GM10248 (cell line): ENCODE measurements at regions not wholly inside any gene's neighbourhood (a gene's known extent, or its start where the extent isn't known, plus 50 kb on each side); places are given as distances from the start of the nearest gene placed in this dataset.
"Not testable (repeated sequence)": the region's sequence is repeated elsewhere in the genome, so short reads cannot be mapped to it uniquely, and the experiment has no call there.

Source experiments
- CTCF ChIA-PET: fragments of 300-600 bp; sonication (Branson Sonifier 250); formaldehyde crosslinking; extraction: SDS; loops from one replicate; lab custom pipeline; 2021; ENCODE audit warnings: antibody characterized with exemption; lab: Yijun Ruan, JAX
- POLR2A ChIA-PET: fragments of 350-650 bp; sonication (Branson Sonifier 250); formaldehyde crosslinking; extraction: SDS; loops from one replicate; lab custom pipeline; 2020; ENCODE audit warnings: antibody characterized with exemption; lab: Yijun Ruan, JAX
- DNase-seq: peaks from one replicate; pipeline ENCODE4 v3.0.0; 2012; ENCODE audit errors: extremely low spot score

- POLR2A ChIA-PET, DNase-seq, CTCF ChIA-PET: not testable (repeated sequence)
Observed at GRCh38 chr15:20215700-20216099, 325.9 kb downstream of the GOLGA6L6 start.

GRCh38 chr15:20214101-20214500 lies 327.5 kb downstream of the GOLGA6L6 start:
- DNase-seq, POLR2A ChIA-PET, CTCF ChIA-PET: not testable (repeated sequence)

GRCh38 chr15:20211508-20211907 lies 330.1 kb downstream of the GOLGA6L6 start:
- POLR2A ChIA-PET, CTCF ChIA-PET, DNase-seq: not testable (repeated sequence)

DNA sequence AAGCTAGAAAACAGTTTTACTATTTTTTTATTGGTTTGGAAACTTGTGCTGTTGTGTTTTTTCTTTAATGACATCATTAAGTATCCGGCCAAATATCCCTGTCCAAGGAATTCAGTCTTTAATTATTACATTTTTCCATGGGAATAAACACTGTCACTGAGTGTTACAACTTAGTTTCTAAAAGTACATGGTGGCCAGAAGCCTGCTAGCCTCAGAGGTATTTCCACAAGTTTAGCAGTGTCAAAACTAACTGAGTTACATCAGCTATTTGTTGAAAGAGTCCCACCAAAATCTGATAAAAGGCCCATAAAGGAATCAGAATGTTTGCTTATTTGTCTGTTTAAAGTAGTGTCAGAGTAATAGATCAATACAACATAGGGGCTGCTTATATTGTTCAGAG lies 331.6 kb downstream of the GOLGA6L6 start:
- POLR2A ChIA-PET, DNase-seq, CTCF ChIA-PET: not testable (repeated sequence)

DNA sequence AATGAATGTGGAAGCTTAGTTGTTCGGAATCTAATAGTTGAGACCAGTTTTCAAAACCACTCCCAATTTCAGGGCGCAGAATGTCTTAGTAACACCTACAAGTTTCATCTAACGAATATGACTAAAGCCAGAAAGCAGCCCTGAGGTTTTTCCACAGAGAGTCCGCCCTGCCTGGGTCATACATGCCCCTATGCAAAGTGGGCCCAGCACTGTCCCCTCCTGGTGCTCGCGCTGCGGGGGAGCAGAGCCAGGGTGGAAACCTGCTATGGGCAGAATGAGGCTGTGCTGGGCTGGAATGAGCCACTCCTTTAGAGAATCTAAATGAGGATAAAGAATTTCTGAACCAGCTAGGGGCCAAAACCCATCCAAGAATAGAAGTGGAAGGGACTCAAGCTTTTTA lies 334.0 kb downstream of the GOLGA6L6 start:
- POLR2A ChIA-PET, CTCF ChIA-PET: not testable (repeated sequence)

GRCh38 chr15:20207198-20207597 lies 334.4 kb downstream of the GOLGA6L6 start:
- CTCF ChIA-PET, DNase-seq, POLR2A ChIA-PET: not testable (repeated sequence)

More for the DNA sequence above, 334.0 kb downstream of the GOLGA6L6 start:
- not testable (repeated sequence) for DNase-seq

- DNase-seq, CTCF ChIA-PET, POLR2A ChIA-PET: not testable (repeated sequence)
Observed at GRCh38 chr15:20204177-20204866, 337.3 kb downstream of the GOLGA6L6 start.

GRCh38 chr15:20203649-20204150 lies 337.9 kb downstream of the GOLGA6L6 start:
- CTCF ChIA-PET, DNase-seq, POLR2A ChIA-PET: not testable (repeated sequence)

DNA sequence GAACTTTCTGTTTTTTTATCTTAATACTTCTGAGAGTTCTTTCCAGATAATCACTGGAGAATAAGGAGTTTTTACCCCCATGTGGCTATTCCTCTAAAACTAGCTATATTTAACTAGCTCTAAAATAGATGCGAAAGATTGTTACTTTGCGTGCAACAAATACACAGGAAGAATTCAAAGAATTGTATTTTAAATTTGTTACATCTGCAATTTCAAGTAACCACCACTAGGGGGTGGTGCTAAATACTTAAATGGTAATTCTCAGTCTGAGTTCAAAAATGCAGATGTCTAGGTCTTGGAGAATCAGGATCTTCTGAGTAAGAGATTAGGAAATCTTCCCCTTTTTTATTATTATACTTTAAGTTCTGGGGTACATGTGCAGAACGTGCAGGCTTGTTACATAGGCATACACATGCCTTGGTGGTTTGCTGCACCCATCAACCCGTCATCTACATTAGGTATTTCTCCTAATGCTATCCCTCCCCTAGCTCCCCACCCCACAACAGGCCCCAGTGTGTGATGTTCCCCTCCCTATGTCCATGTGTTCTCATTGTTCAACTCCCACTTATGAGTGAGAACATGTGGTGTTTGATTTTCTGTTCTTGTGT lies 346.9 kb downstream of the GOLGA6L6 start:
- POLR2A ChIA-PET, DNase-seq: not testable (repeated sequence)
- CTCF ChIA-PET = interaction anchor here (1.1 kb wide), 1 partner anchor 85 kb away, joined by 5 read pairs; no protein-coding TSS in a partner anchor

DNA sequence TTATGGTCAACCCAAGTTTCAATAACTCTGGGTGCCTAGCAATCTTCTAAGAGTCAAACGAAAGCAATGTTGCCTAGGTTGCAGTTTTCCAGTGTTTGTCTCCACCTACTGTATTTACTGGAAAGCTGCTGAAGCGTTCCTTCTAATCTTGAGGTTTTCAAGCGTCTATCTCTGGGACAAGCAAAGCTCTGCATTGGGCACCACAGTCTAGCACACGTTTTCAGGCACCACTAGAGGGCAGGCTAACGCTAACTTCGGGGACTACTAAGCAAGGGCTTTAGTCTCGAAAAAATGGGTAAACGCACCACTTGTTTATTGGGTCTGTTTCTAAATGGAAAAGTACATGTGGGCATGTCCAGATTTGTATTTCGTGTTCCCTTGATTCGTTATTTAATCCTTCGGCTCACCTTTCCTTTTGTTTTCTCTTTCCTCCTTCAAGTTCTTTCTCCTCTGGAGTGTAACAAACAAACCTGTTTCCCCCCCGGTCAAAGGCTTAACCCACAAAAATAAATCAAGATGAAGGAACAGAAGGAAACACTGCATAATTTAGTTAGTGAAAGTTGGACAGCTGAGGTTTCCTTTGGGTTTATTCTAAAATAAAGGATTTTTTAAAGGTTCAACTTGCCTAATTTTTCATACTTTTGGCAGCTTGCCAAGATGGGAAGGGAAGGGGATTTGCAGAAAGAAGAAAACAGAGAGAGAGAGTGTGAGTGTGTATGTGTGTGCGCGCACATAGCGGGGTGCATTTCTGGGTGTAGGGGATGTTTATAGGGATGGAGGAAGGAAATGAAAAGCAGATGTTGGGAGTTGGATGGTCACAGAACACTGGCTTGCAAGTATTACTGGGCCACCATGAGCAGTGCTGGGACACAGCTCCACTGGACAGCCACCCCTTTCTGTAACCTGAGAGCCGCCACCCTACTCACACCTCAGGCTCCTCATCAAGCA lies 348.3 kb downstream of the GOLGA6L6 start:
- POLR2A ChIA-PET, DNase-seq: not testable (repeated sequence)
- CTCF ChIA-PET = interaction anchor here (1.1 kb wide), 1 partner anchor 86 kb away, joined by 5 read pairs; no protein-coding TSS in a partner anchor

- DNase-seq, CTCF ChIA-PET, POLR2A ChIA-PET: not testable (repeated sequence)
Observed at GRCh38 chr15:20191508-20192125, 350.0 kb downstream of the GOLGA6L6 start.

- POLR2A ChIA-PET, CTCF ChIA-PET, DNase-seq: not testable (repeated sequence)
Observed at GRCh38 chr15:20188611-20189010, 353.0 kb downstream of the GOLGA6L6 start.

- CTCF ChIA-PET, POLR2A ChIA-PET, DNase-seq: not testable (repeated sequence)
Observed at GRCh38 chr15:20187370-20188355, 353.9 kb downstream of the GOLGA6L6 start.

DNA sequence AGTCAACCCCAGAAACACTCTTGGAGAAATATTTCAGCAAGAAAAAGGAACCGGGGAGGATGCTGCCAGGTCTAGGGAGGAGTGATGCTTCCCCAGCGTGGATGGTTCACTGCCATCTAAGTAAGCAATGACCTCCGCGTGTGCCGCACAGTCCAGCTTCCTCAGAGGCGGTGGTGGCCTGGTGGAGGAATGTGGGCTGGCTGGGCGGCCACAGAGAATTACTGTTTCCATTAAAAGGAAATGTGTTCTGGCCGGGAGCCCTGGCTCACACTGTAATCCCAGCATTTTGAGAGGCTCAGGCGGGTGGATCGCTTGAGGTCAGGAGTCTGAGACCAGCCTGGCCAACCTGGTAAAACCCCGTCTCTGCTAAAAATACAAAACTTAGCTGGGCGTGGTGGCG lies 356.7 kb downstream of the GOLGA6L6 start:
- DNase-seq, POLR2A ChIA-PET, CTCF ChIA-PET: not testable (repeated sequence)

- DNase-seq, POLR2A ChIA-PET, CTCF ChIA-PET: not testable (repeated sequence)
Observed at GRCh38 chr15:20168221-20168620, 373.4 kb downstream of the GOLGA6L6 start.

DNA sequence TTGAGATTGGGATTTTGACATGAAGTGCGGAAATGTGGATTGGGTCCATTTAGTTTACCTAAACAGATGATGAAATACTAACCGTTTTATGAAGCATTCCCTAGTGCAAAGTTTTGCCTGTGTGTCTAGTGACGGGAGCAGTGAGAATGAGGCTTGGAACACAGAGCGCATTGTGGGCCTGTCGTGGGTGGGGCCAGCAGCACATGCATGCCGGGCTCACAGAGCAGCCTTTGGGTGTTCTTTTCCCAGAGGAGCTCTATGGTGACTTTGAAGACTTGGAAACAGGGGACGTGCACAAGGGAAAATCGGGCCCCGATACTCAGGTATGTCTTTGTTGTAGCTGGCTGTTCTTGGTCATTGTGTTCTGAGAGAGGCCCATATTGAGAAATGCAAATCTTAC lies 388.1 kb downstream of the GOLGA6L6 start:
- POLR2A ChIA-PET, DNase-seq, CTCF ChIA-PET: not testable (repeated sequence)
